ENCODE measurements at regions not wholly inside any gene's neighbourhood (a gene's known extent, or its start where the extent isn't known, plus 50 kb on each side); places are given as distances from the start of the nearest gene placed in this dataset.

- no peak for DNase-seq
Observed at GRCh38 chrX:17923546-17923945, 62.4 kb upstream of the RAI2 start.

- DNase-seq: no peak
Observed at GRCh38 chrX:17922303-17922702, 61.2 kb upstream of the RAI2 start.

- DNase-seq: no peak
Observed at GRCh38 chrX:17919896-17920446, 58.9 kb upstream of the RAI2 start.

- no peak for DNase-seq
Observed at GRCh38 chrX:17917945-17918577, 57.0 kb upstream of the RAI2 start.

- DNase-seq: no peak
Observed at GRCh38 chrX:17913801-17914200, 52.7 kb upstream of the RAI2 start.

Measured in anterior cingulate cortex (tissue), 58 donors.